Stimulated activated effector memory CD8-positive, alpha-beta T cell treated with anti-CD3 and anti-CD28 coated beads, Interleukin-12 subunit alpha, Interleukin-12 subunit beta, amount 100 ng/mL, for 72 hours (primary cell): ENCODE measurements at regions not wholly inside any gene's neighbourhood (a gene's known extent, or its start where the extent isn't known, plus 50 kb on each side); places are given as distances from the start of the nearest gene placed in this dataset.

ENCODE experiments used
- ATAC-seq: fragments of 150-1000 bp; cut with Tn5 transposase; 2 replicates; pipeline ENCODE4 v1.10.0; 2021
- DNase-seq, 2 donors: peaks; one replicate each; pipeline ENCODE4 v3.0.0; 2021 to 2022; ENCODE audit warnings: low spot score in 2 of 2
- H3K27ac Mint-ChIP-seq: one replicate; pipeline ENCODE4 v1.8.0; 2022; ENCODE audit warnings: mild to moderate bottlenecking, mixed read lengths
- H3K36me3 Mint-ChIP-seq: one replicate; pipeline ENCODE4 v1.8.0; 2022; ENCODE audit warnings: mild to moderate bottlenecking, mixed read lengths
- H3K4me1 Mint-ChIP-seq: one replicate; pipeline ENCODE4 v1.8.0; 2022; ENCODE audit warnings: mixed read lengths
- H3K4me3 Mint-ChIP-seq: one replicate; pipeline ENCODE4 v1.8.0; 2022; ENCODE audit warnings: mild to moderate bottlenecking, mixed read lengths
- H3K9me3 Mint-ChIP-seq: one replicate; pipeline ENCODE4 v1.8.0; 2022; ENCODE audit warnings: mixed read lengths

GRCh38 chr22:47738472-47739013 lies 976.1 kb downstream of the TBC1D22A start:
- no peaks in the 10 kb centered on the region for H3K4me1 Mint-ChIP-seq
- DNase-seq (no peak), ATAC-seq (no peak)
- H3K36me3 Mint-ChIP-seq: no peaks in the 10 kb centered on the region
- H3K27ac Mint-ChIP-seq: no peak overlapping the region
- H3K4me3 Mint-ChIP-seq: no peak overlapping the region
- no peaks in the 10 kb centered on the region for H3K9me3 Mint-ChIP-seq

GRCh38 chr22:47736186-47737034 lies 974.0 kb downstream of the TBC1D22A start:
- Mint-ChIP-seq H3K4me1 (no peaks in the 10 kb centered on the region), H3K27ac (no peak overlapping the region), H3K4me3 (no peak overlapping the region), H3K9me3 (no peaks in the 10 kb centered on the region), H3K36me3 (no peaks in the 10 kb centered on the region)
- ATAC-seq: no peak
- DNase-seq: no peak

- H3K27ac Mint-ChIP-seq: no peak overlapping the region
- no peak overlapping the region for H3K4me3 Mint-ChIP-seq
- no peaks in the 10 kb centered on the region for H3K4me1 Mint-ChIP-seq
- no peaks in the 10 kb centered on the region for H3K36me3 Mint-ChIP-seq
- H3K9me3 Mint-ChIP-seq: peaks cover 4% of the 10 kb centered on the region
- ATAC-seq (no peak), DNase-seq (no peak)
These were observed 972.1 kb downstream of the TBC1D22A start for GRCh38 chr22:47734511-47734910.

GRCh38 chr22:47727641-47728040 lies 965.2 kb downstream of the TBC1D22A start:
- no peak overlapping the region for H3K4me3 Mint-ChIP-seq
- H3K9me3 Mint-ChIP-seq: peaks cover 4% of the 10 kb centered on the region
- no peaks in the 10 kb centered on the region for H3K4me1 Mint-ChIP-seq
- DNase-seq (no peak), ATAC-seq (no peak)
- no peak overlapping the region for H3K27ac Mint-ChIP-seq
- no peaks in the 10 kb centered on the region for H3K36me3 Mint-ChIP-seq

GRCh38 chr22:47724751-47725150 lies 962.3 kb downstream of the TBC1D22A start:
- DNase-seq: no peak
- Mint-ChIP-seq H3K4me1 (no peaks in the 10 kb centered on the region), H3K9me3 (no peaks in the 10 kb centered on the region), H3K4me3 (no peak overlapping the region), H3K27ac (no peak overlapping the region), H3K36me3 (no peaks in the 10 kb centered on the region)
- ATAC-seq: no peak

- no peak overlapping the region for H3K4me3 Mint-ChIP-seq
- H3K36me3 Mint-ChIP-seq: no peaks in the 10 kb centered on the region
- no peak for ATAC-seq
- H3K9me3 Mint-ChIP-seq: no peaks in the 10 kb centered on the region
- no peak overlapping the region for H3K27ac Mint-ChIP-seq
- H3K4me1 Mint-ChIP-seq: no peaks in the 10 kb centered on the region
- no peak for DNase-seq
These were observed 961.6 kb downstream of the TBC1D22A start for GRCh38 chr22:47724030-47724429.

GRCh38 chr22:47718337-47718736 lies 955.9 kb downstream of the TBC1D22A start:
- no peak overlapping the region for H3K27ac Mint-ChIP-seq
- DNase-seq (no peak), ATAC-seq (no peak)
- H3K4me1 Mint-ChIP-seq: no peaks in the 10 kb centered on the region
- H3K4me3 Mint-ChIP-seq: no peak overlapping the region
- no peaks in the 10 kb centered on the region for H3K9me3 Mint-ChIP-seq
- H3K36me3 Mint-ChIP-seq: no peaks in the 10 kb centered on the region

GRCh38 chr22:47716890-47717615 lies 954.6 kb downstream of the TBC1D22A start:
- ATAC-seq (no peak), DNase-seq (no peak)
- Mint-ChIP-seq H3K4me3 (no peak overlapping the region), H3K27ac (no peak overlapping the region), H3K36me3 (no peaks in the 10 kb centered on the region), H3K9me3 (no peaks in the 10 kb centered on the region), H3K4me1 (no peaks in the 10 kb centered on the region)

- no peak for ATAC-seq
- DNase-seq: no peak
These were observed 953.6 kb downstream of the TBC1D22A start for GRCh38 chr22:47715866-47716578.

GRCh38 chr22:47713941-47714340 lies 951.5 kb downstream of the TBC1D22A start:
- Mint-ChIP-seq H3K4me3 (no peak overlapping the region), H3K36me3 (no peaks in the 10 kb centered on the region), H3K27ac (no peak overlapping the region), H3K9me3 (no peaks in the 10 kb centered on the region), H3K4me1 (no peaks in the 10 kb centered on the region)
- ATAC-seq (no peak), DNase-seq (no peak)

More at GRCh38 chr22:47715866-47716578, 953.6 kb downstream of the TBC1D22A start:
- Mint-ChIP-seq H3K9me3 (no peaks in the 10 kb centered on the region), H3K36me3 (no peaks in the 10 kb centered on the region), H3K27ac (no peak overlapping the region), H3K4me1 (no peaks in the 10 kb centered on the region), H3K4me3 (no peak overlapping the region)

- DNase-seq: no peak
- no peak for ATAC-seq
- Mint-ChIP-seq H3K4me3 (no peak overlapping the region), H3K9me3 (no peaks in the 10 kb centered on the region), H3K4me1 (no peaks in the 10 kb centered on the region), H3K36me3 (no peaks in the 10 kb centered on the region), H3K27ac (no peak overlapping the region)
These were observed 947.7 kb downstream of the TBC1D22A start for GRCh38 chr22:47710135-47710534.

- no peak for DNase-seq
- H3K4me3 Mint-ChIP-seq: no peak overlapping the region
- H3K27ac Mint-ChIP-seq: no peak overlapping the region
- no peak for ATAC-seq
- H3K9me3 Mint-ChIP-seq: no peaks in the 10 kb centered on the region
- no peaks in the 10 kb centered on the region for H3K36me3 Mint-ChIP-seq
- no peaks in the 10 kb centered on the region for H3K4me1 Mint-ChIP-seq
These were observed 942.9 kb downstream of the TBC1D22A start for GRCh38 chr22:47705350-47705749.

- DNase-seq (no peak), ATAC-seq (no peak)
- Mint-ChIP-seq H3K9me3 (no peaks in the 10 kb centered on the region), H3K27ac (no peak overlapping the region), H3K4me1 (no peaks in the 10 kb centered on the region), H3K4me3 (no peak overlapping the region), H3K36me3 (no peaks in the 10 kb centered on the region)
These were observed 936.5 kb downstream of the TBC1D22A start for GRCh38 chr22:47698906-47699305.

- DNase-seq: no peak
- no peaks in the 10 kb centered on the region for H3K4me1 Mint-ChIP-seq
- H3K4me3 Mint-ChIP-seq: no peak overlapping the region
- no peaks in the 10 kb centered on the region for H3K9me3 Mint-ChIP-seq
- no peaks in the 10 kb centered on the region for H3K36me3 Mint-ChIP-seq
- ATAC-seq: no peak
- no peak overlapping the region for H3K27ac Mint-ChIP-seq
These were observed 935.4 kb downstream of the TBC1D22A start for GRCh38 chr22:47697861-47698260.

- Mint-ChIP-seq H3K4me1 (no peaks in the 10 kb centered on the region), H3K4me3 (no peak overlapping the region), H3K27ac (no peak overlapping the region), H3K36me3 (no peaks in the 10 kb centered on the region), H3K9me3 (no peaks in the 10 kb centered on the region)
- ATAC-seq (no peak), DNase-seq (no peak)
These were observed 934.3 kb downstream of the TBC1D22A start for GRCh38 chr22:47696776-47697175.
